GM19463 (cell line): ENCODE measurements at regions not wholly inside any gene's neighbourhood (a gene's known extent, or its start where the extent isn't known, plus 50 kb on each side); places are given as distances from the start of the nearest gene placed in this dataset.
"Not testable (repeated sequence)": the region's sequence is repeated elsewhere in the genome, so short reads cannot be mapped to it uniquely, and the experiment has no call there.

ENCODE experiments used
- ATAC-seq: cut with Tn5 transposase; IDR thresholded peaks from one replicate; pipeline ENCODE4 v1.9.1; 2021; ENCODE audit warnings: mild to moderate bottlenecking, moderate library complexity; ENCODE audit not compliant: unreplicated experiment

- ATAC-seq: not testable (repeated sequence)
These were observed 585.7 kb downstream of the NSUN3 start for GRCh38 chr3:94648270-94649180.

- ATAC-seq: no peak
These were observed 591.2 kb downstream of the NSUN3 start for GRCh38 chr3:94654096-94654495.

- no peak for ATAC-seq
These were observed 603.1 kb downstream of the NSUN3 start for GRCh38 chr3:94665922-94666321.

- no peak for ATAC-seq
These were observed 608.2 kb downstream of the NSUN3 start for GRCh38 chr3:94671078-94671477.

- ATAC-seq: no peak
These were observed 611.0 kb downstream of the NSUN3 start for GRCh38 chr3:94673876-94674275.

- ATAC-seq: no peak
These were observed 623.3 kb downstream of the NSUN3 start for GRCh38 chr3:94686208-94686607.

GRCh38 chr3:94693997-94694640 lies 631.3 kb downstream of the NSUN3 start:
- ATAC-seq: no peak

GRCh38 chr3:94694894-94695293 lies 632.0 kb downstream of the NSUN3 start:
- no peak for ATAC-seq

GRCh38 chr3:94704467-94704866 lies 641.6 kb downstream of the NSUN3 start:
- no peak for ATAC-seq

GRCh38 chr3:94709249-94709902 lies 646.5 kb downstream of the NSUN3 start:
- ATAC-seq: no peak

- ATAC-seq: no peak
These were observed 651.3 kb downstream of the NSUN3 start for GRCh38 chr3:94714194-94714593.

GRCh38 chr3:94716326-94717018 lies 653.6 kb downstream of the NSUN3 start:
- no peak for ATAC-seq

GRCh38 chr3:94734206-94734605 lies 671.3 kb downstream of the NSUN3 start:
- ATAC-seq: no peak

GRCh38 chr3:94735354-94735753 lies 672.5 kb downstream of the NSUN3 start:
- ATAC-seq: no peak

- no peak for ATAC-seq
These were observed 674.3 kb downstream of the NSUN3 start for GRCh38 chr3:94737116-94737515.

GRCh38 chr3:94739420-94739819 lies 676.6 kb downstream of the NSUN3 start:
- ATAC-seq: no peak

- no peak for ATAC-seq
These were observed 695.9 kb downstream of the NSUN3 start for GRCh38 chr3:94758751-94759150.

GRCh38 chr3:94772402-94772801 lies 709.5 kb downstream of the NSUN3 start:
- no peak for ATAC-seq

GRCh38 chr3:94775746-94776145 lies 712.9 kb downstream of the NSUN3 start:
- no peak for ATAC-seq

- no peak for ATAC-seq
These were observed 713.6 kb downstream of the NSUN3 start for GRCh38 chr3:94776401-94776915.

- ATAC-seq: no peak
These were observed 715.4 kb downstream of the NSUN3 start for GRCh38 chr3:94778289-94778688.
